Fibroblast of lung (primary cell): ENCODE measurements at regions not wholly inside any gene's neighbourhood (a gene's known extent, or its start where the extent isn't known, plus 50 kb on each side); places are given as distances from the start of the nearest gene placed in this dataset.

Source experiments
- CTCF ChIP-seq, 2 donors: IDR thresholded peaks in 1 of 2; conservative IDR thresholded peaks in 1 of 2; 1 replicate in 1 of 2; 2 replicates in 1 of 2; pipeline ENCODE4 v1.5.1; 2011 to 2012; ENCODE audit warnings: low read length in 2 of 2, control low read depth in 1 of 2, inconsistent platforms in 1 of 2, low read depth in 1 of 2, mild to moderate bottlenecking in 1 of 2
- EZH2 ChIP-seq: IDR thresholded peaks from 2 replicates; pipeline ENCODE4 v1.5.1; 2012; ENCODE audit warnings: low read length, control low read depth, mild to moderate bottlenecking; ENCODE audit errors: missing control alignments

GRCh38 chr17:71057938-71058337 is 888.6 kb downstream of the KCNJ2 start:
- no peak for TF ChIP-seq EZH2
- TF ChIP-seq CTCF (conservative IDR thresholded peaks at IDR 0.05 in 1 of 2, IDR thresholded peaks at IDR 0.05 in 1 of 2; ENCODE audit: low read depth in 1 of 2, low read length in 2 of 2) = no peak
